SK-N-MC (cell line): ENCODE measurements at regions not wholly inside any gene's neighbourhood (a gene's known extent, or its start where the extent isn't known, plus 50 kb on each side); places are given as distances from the start of the nearest gene placed in this dataset.

Source experiments
- EZH2 ChIP-seq: fragments of 200-600 bp; sonication (generic); IDR thresholded peaks from one replicate; pipeline ENCODE4 v1.6.1; 2017; ENCODE audit warnings: antibody characterized with exemption
- FOXP2 ChIP-seq: optimal IDR thresholded peaks from 2 replicates; pipeline ENCODE3; 2011; ENCODE audit warnings: mild to moderate bottlenecking, moderate library complexity; ENCODE audit not compliant: insufficient read depth; ENCODE audit errors: extremely low read length, control extremely low read depth
- POLR2AphosphoS5 ChIP-seq: IDR thresholded peaks from 2 replicates; pipeline ENCODE4 v1.6.1; 2012; ENCODE audit warnings: mild to moderate bottlenecking, low read depth, low read length, borderline replicate concordance

DNA sequence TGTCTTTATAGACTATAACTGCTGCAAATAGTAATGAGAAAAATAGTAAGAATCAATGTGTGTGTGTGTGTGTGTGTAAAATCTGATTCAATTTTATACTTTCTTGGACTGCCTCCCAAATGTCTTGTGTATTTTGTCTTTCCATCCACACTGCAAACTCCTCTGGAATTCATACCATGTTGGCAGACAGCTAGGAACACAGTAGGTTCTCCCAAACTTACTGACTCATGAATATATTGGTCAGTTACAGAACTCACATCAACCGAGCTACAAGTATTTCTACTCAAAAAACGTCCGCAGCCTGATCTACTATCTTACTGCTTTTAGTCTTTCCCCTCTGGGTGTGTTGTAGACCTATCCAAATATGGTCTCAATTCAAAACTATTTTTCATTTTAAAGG is 542.7 kb upstream of the PSMD7 start:
- TF ChIP-seq POLR2AphosphoS5: no peak
- TF ChIP-seq EZH2: no peak
- TF ChIP-seq FOXP2: no peak
